ENCODE measurements at regions not wholly inside any gene's neighbourhood (a gene's known extent, or its start where the extent isn't known, plus 50 kb on each side); places are given as distances from the start of the nearest gene placed in this dataset.

- no peaks in the 10 kb centered on the region for H3K36me3 ChIP-seq (ENCODE audit: insufficient read depth, low read length, poor library complexity, severe bottlenecking)
- CTCF ChIA-PET = no interaction called here
- BruUV-seq (replicated peaks) = no TSS peak
- intact Hi-C loops (cut with micrococcal nuclease; ENCODE audit: unreplicated experiment) = no loop called here
- no peak overlapping the region for H3K27ac ChIP-seq (ENCODE audit: low read depth, low read length, poor library complexity, severe bottlenecking)
- TF ChIP-seq CTCF (conservative IDR thresholded peaks at IDR 0.05; ENCODE audit: low read depth, low read length) = no peak
- TF ChIP-seq EZH2 (IDR thresholded peaks at IDR 0.05; ENCODE audit: borderline replicate concordance, low read depth, low read length, poor library complexity, severe bottlenecking) = no peak
- DNase-seq (ENCODE audit: low spot score) = no peak
- POLR2A ChIA-PET (ENCODE audit: low non-redundant PET) = no interaction called here
- H3K9me3 ChIP-seq (ENCODE audit: low read depth, low read length, poor library complexity, severe bottlenecking) = no peaks in the 10 kb centered on the region
- no peak overlapping the region for H3K4me3 ChIP-seq (ENCODE audit: low read depth, low read length, poor library complexity, severe bottlenecking)
- H3K4me1 ChIP-seq (ENCODE audit: insufficient read depth, low read length, poor library complexity, severe bottlenecking) = no peaks in the 10 kb centered on the region
- no peaks in the 10 kb centered on the region for H3K27me3 ChIP-seq (replicated peaks; ENCODE audit: insufficient read depth, low read depth, low read length, poor library complexity)
Measured at GRCh38 chr4:144267084-144267483, 126.6 kb upstream of the GYPA start.

GRCh38 chr4:144280688-144281087, 140.2 kb upstream of the GYPA start:
- no peak overlapping the region for H3K27ac ChIP-seq (ENCODE audit: low read depth, low read length, poor library complexity, severe bottlenecking)
- H3K9me3 ChIP-seq (ENCODE audit: low read depth, low read length, poor library complexity, severe bottlenecking) = no peaks in the 10 kb centered on the region
- H3K36me3 ChIP-seq (ENCODE audit: insufficient read depth, low read length, poor library complexity, severe bottlenecking) = no peaks in the 10 kb centered on the region
- BruUV-seq (replicated peaks) = no TSS peak
- ChIA-PET CTCF (no interaction called here), POLR2A (ENCODE audit: low non-redundant PET) (no interaction called here)
- no peak for DNase-seq (ENCODE audit: low spot score)
- TF ChIP-seq EZH2 (IDR thresholded peaks at IDR 0.05; ENCODE audit: borderline replicate concordance, low read depth, low read length, poor library complexity, severe bottlenecking) (no peak), CTCF (conservative IDR thresholded peaks at IDR 0.05; ENCODE audit: low read depth, low read length) (no peak)
- H3K4me1 ChIP-seq (ENCODE audit: insufficient read depth, low read length, poor library complexity, severe bottlenecking) = no peaks in the 10 kb centered on the region
- H3K27me3 ChIP-seq (replicated peaks; ENCODE audit: insufficient read depth, low read depth, low read length, poor library complexity) = no peaks in the 10 kb centered on the region
- no peak overlapping the region for H3K4me3 ChIP-seq (ENCODE audit: low read depth, low read length, poor library complexity, severe bottlenecking)
- intact Hi-C loops (cut with micrococcal nuclease; ENCODE audit: unreplicated experiment) = no loop called here

GRCh38 chr4:144283526-144283925, 143.0 kb upstream of the GYPA start:
- H3K9me3 ChIP-seq (ENCODE audit: low read depth, low read length, poor library complexity, severe bottlenecking) = no peaks in the 10 kb centered on the region
- BruUV-seq (replicated peaks) = no TSS peak
- H3K4me3 ChIP-seq (ENCODE audit: low read depth, low read length, poor library complexity, severe bottlenecking) = no peak overlapping the region
- DNase-seq (ENCODE audit: low spot score) = no peak
- no peaks in the 10 kb centered on the region for H3K4me1 ChIP-seq (ENCODE audit: insufficient read depth, low read length, poor library complexity, severe bottlenecking)
- CTCF ChIA-PET = no interaction called here
- POLR2A ChIA-PET (ENCODE audit: low non-redundant PET) = no interaction called here
- intact Hi-C loops (cut with micrococcal nuclease; ENCODE audit: unreplicated experiment) = no loop called here
- no peaks in the 10 kb centered on the region for H3K27me3 ChIP-seq (replicated peaks; ENCODE audit: insufficient read depth, low read depth, low read length, poor library complexity)
- H3K36me3 ChIP-seq (ENCODE audit: insufficient read depth, low read length, poor library complexity, severe bottlenecking) = no peaks in the 10 kb centered on the region
- TF ChIP-seq EZH2 (IDR thresholded peaks at IDR 0.05; ENCODE audit: borderline replicate concordance, low read depth, low read length, poor library complexity, severe bottlenecking) (no peak), CTCF (conservative IDR thresholded peaks at IDR 0.05; ENCODE audit: low read depth, low read length) (no peak)
- no peak overlapping the region for H3K27ac ChIP-seq (ENCODE audit: low read depth, low read length, poor library complexity, severe bottlenecking)
